ENCODE measurements at regions not wholly inside any gene's neighbourhood (a gene's known extent, or its start where the extent isn't known, plus 50 kb on each side); places are given as distances from the start of the nearest gene placed in this dataset.
A peak's percentile ranks its signal among the peaks of the same experiment; 100 is the strongest.

GRCh38 chr20:11980263-11980662 lies 62.6 kb downstream of the BTBD3 start (continued):
- TF ChIP-seq AEBP2 (tag by site-specific recombination; IDR thresholded peaks at IDR 0.05; ENCODE audit: borderline replicate concordance) (no peak), ZNF501 (tag by site-specific recombination; IDR thresholded peaks at IDR 0.05) (no peak), ZNF513 (tag by site-specific recombination; IDR thresholded peaks at IDR 0.05) (no peak), REPIN1 (tag by site-specific recombination; IDR thresholded peaks at IDR 0.05; ENCODE audit: low read depth) (no peak), ZNF837 (tag by site-specific recombination; IDR thresholded peaks at IDR 0.05) (no peak)

- no peaks in the 10 kb centered on the region for H3K4me1 ChIP-seq (ENCODE audit: control insufficient read depth, insufficient read depth, low read length)
- CTCF ChIA-PET: no interaction called here
- no peak overlapping the region for H3K4me3 ChIP-seq (ENCODE audit: low read depth, low read length)
- H3K9me3 ChIP-seq (ENCODE audit: control insufficient read depth, insufficient read depth, low read depth, low read length): no peaks in the 10 kb centered on the region
- H3K36me3 ChIP-seq (ENCODE audit: control insufficient read depth in 2 of 2, insufficient read depth in 1 of 2, low read length in 2 of 2): no peaks in the 10 kb centered on the region
- POLR2A ChIA-PET: no interaction called here
- TF ChIP-seq HOXC10 (CRISPR knock-in tag; IDR thresholded peaks at IDR 0.05): no peak
- peak; percentile 62; the same call in 1 of the 2 replicates for TF ChIP-seq ZNF366 (tag by site-specific recombination; conservative IDR thresholded peaks at IDR 0.05)
- H3K27ac ChIP-seq (ENCODE audit: extremely low read depth, low read depth, low read length): no peak overlapping the region
These were observed 63.8 kb downstream of the BTBD3 start for GRCh38 chr20:11981366-11981947.

- Histone ChIP-seq H3K27ac (ENCODE audit: extremely low read depth, low read depth, low read length) (no peak overlapping the region), H3K9me3 (ENCODE audit: control insufficient read depth, insufficient read depth, low read depth, low read length) (no peaks in the 10 kb centered on the region), H3K36me3 (ENCODE audit: control insufficient read depth in 2 of 2, insufficient read depth in 1 of 2, low read length in 2 of 2) (no peaks in the 10 kb centered on the region), H3K4me3 (ENCODE audit: low read depth, low read length) (no peak overlapping the region), H3K4me1 (ENCODE audit: control insufficient read depth, insufficient read depth, low read length) (no peaks in the 10 kb centered on the region)
- POLR2A ChIA-PET: no interaction called here
- CTCF ChIA-PET: no interaction called here
- TF ChIP-seq ZSCAN4 (tag by site-specific recombination; IDR thresholded peaks at IDR 0.05): peak; percentile 53; the same call in 1 of the 2 replicates
- no peak for TF ChIP-seq ZNF548 (tag by site-specific recombination; IDR thresholded peaks at IDR 0.05)
- TF ChIP-seq ZNF433 (tag by site-specific recombination; IDR thresholded peaks at IDR 0.05; ENCODE audit: low read depth): no peak
These were observed 64.7 kb downstream of the BTBD3 start for GRCh38 chr20:11982289-11982954.

- CTCF ChIA-PET: no interaction called here
These were observed 65.3 kb downstream of the BTBD3 start for GRCh38 chr20:11982955-11983470.

More at GRCh38 chr20:11982955-11983470, 65.3 kb downstream of the BTBD3 start:
- Histone ChIP-seq H3K27ac (ENCODE audit: extremely low read depth, low read depth, low read length) (no peak overlapping the region), H3K36me3 (ENCODE audit: control insufficient read depth in 2 of 2, insufficient read depth in 1 of 2, low read length in 2 of 2) (no peaks in the 10 kb centered on the region), H3K4me3 (ENCODE audit: low read depth, low read length) (no peak overlapping the region), H3K9me3 (ENCODE audit: control insufficient read depth, insufficient read depth, low read depth, low read length) (no peaks in the 10 kb centered on the region), H3K4me1 (ENCODE audit: control insufficient read depth, insufficient read depth, low read length) (no peaks in the 10 kb centered on the region)
- POLR2A ChIA-PET: no interaction called here
- no peak for TF ChIP-seq REPIN1 (tag by site-specific recombination; IDR thresholded peaks at IDR 0.05; ENCODE audit: low read depth)
- TF ChIP-seq ZNF548 (tag by site-specific recombination; IDR thresholded peaks at IDR 0.05): no peak
- TF ChIP-seq ZNF416 (tag by site-specific recombination; IDR thresholded peaks at IDR 0.05): no peak
- TF ChIP-seq ZNF580 (tag by site-specific recombination; IDR thresholded peaks at IDR 0.05): no peak
- TF ChIP-seq ZSCAN4 (tag by site-specific recombination; IDR thresholded peaks at IDR 0.05): no peak
- no peak for TF ChIP-seq HOXA7 (CRISPR knock-in tag; IDR thresholded peaks at IDR 0.05; ENCODE audit: borderline replicate concordance)
- TF ChIP-seq AEBP2 (tag by site-specific recombination; IDR thresholded peaks at IDR 0.05; ENCODE audit: borderline replicate concordance): no peak
- TF ChIP-seq ZXDB (tag by site-specific recombination; IDR thresholded peaks at IDR 0.05): no peak
- TF ChIP-seq YY2 (tag by site-specific recombination; IDR thresholded peaks at IDR 0.05): no peak
- no peak for TF ChIP-seq ZNF37A (tag by site-specific recombination; IDR thresholded peaks at IDR 0.05)
- no peak for TF ChIP-seq HIC1 (tag by site-specific recombination; IDR thresholded peaks at IDR 0.05)
